Mesothelial cell of epicardium (in vitro differentiated cells): ENCODE measurements at regions not wholly inside any gene's neighbourhood (a gene's known extent, or its start where the extent isn't known, plus 50 kb on each side); places are given as distances from the start of the nearest gene placed in this dataset.

Experiments
- DNase-seq, 2 experiments: peaks; one replicate each; pipeline ENCODE4 v3.0.0; 2021; ENCODE audit warnings: low spot score in 2 of 2; ENCODE audit not compliant: unreplicated experiment in 2 of 2
- H3K27ac Mint-ChIP-seq: 2 replicates; pipeline ENCODE4 v1.8.0; 2021; ENCODE audit warnings: mixed read lengths
- H3K27me3 Mint-ChIP-seq: 2 replicates; pipeline ENCODE4 v1.8.0; 2021; ENCODE audit warnings: low read depth, mixed read lengths
- H3K36me3 Mint-ChIP-seq: 2 replicates; pipeline ENCODE4 v1.8.0; 2021; ENCODE audit warnings: mixed read lengths
- H3K4me1 Mint-ChIP-seq: 2 replicates; pipeline ENCODE4 v1.8.0; 2021; ENCODE audit warnings: mixed read lengths
- H3K4me3 Mint-ChIP-seq: 2 replicates; pipeline ENCODE4 v1.8.0; 2021; ENCODE audit warnings: mild to moderate bottlenecking, moderate library complexity, mixed read lengths
- H3K9me3 Mint-ChIP-seq: 2 replicates; pipeline ENCODE4 v1.8.0; 2021; ENCODE audit warnings: mixed read lengths
- TF ChIP-seq, protein P1 (sequence below): fragments of 200-600 bp; sonication (generic); IDR thresholded peaks from one replicate; pipeline ENCODE4 v1.5.0; 2021; ENCODE audit warnings: antibody characterized with exemption; ENCODE audit not compliant: unreplicated experiment

DNA sequence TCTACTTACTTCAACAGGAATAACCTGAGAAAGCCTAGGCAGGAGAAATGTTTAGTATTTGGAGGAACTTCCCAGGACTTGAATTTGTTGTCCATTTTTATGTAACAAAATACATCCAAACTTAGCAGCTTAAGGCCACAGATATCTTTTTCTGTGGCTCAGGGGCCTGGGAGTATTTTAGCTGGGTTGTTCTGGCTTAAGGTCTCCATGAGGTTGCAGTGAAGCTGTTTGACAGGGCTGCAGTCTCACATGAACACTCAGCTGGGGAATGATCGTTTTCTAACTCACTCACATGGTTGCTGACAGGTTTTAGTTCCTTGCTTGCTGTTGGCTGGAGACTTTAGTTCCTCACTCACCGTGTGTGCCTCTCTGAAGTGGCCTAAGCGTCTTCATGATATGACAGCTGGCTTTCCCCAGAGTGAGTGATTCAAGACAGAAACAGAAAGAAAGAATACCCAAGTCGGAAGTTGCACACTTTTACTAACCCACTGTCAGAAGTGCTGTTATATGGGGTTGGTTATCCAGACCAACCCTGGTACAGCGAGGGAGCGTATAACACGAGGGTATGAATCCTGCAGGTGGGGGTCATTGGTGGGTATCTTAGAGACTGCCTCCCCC, 229.7 kb upstream of the TBL1XR1 start:
- H3K9me3 Mint-ChIP-seq: no peaks in the 10 kb centered on the region
- H3K27me3 Mint-ChIP-seq: no peaks in the 10 kb centered on the region
- TF ChIP-seq, protein P1, sequence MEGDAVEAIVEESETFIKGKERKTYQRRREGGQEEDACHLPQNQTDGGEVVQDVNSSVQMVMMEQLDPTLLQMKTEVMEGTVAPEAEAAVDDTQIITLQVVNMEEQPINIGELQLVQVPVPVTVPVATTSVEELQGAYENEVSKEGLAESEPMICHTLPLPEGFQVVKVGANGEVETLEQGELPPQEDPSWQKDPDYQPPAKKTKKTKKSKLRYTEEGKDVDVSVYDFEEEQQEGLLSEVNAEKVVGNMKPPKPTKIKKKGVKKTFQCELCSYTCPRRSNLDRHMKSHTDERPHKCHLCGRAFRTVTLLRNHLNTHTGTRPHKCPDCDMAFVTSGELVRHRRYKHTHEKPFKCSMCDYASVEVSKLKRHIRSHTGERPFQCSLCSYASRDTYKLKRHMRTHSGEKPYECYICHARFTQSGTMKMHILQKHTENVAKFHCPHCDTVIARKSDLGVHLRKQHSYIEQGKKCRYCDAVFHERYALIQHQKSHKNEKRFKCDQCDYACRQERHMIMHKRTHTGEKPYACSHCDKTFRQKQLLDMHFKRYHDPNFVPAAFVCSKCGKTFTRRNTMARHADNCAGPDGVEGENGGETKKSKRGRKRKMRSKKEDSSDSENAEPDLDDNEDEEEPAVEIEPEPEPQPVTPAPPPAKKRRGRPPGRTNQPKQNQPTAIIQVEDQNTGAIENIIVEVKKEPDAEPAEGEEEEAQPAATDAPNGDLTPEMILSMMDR: no peak
- DNase-seq: no peak
- no peak overlapping the region for H3K27ac Mint-ChIP-seq
- no peaks in the 10 kb centered on the region for H3K36me3 Mint-ChIP-seq
- peaks cover 31% of the 10 kb centered on the region for H3K4me1 Mint-ChIP-seq
- H3K4me3 Mint-ChIP-seq: no peak overlapping the region

DNA sequence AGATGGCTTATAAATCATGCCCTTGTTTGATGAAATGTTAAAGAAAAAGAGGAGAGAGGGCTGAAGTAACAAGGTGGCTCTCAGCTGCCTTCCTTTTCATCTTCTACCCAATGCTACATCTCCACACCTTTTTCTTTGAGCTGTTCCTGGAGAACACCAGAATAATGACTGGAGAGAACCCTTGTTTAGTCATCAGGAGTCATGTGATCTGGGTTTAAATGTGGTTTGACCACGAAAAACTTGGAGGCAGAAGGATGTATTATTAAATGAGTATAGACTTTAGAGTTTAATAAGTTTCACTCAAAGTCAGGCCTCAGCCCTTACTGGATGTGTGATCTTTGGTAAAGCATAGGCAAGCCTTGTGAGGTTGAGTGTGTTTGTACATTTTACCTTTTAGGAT, 230.3 kb upstream of the TBL1XR1 start:
- Mint-ChIP-seq H3K4me1 (peaks cover 36% of the 10 kb centered on the region), H3K4me3 (no peak overlapping the region), H3K9me3 (no peaks in the 10 kb centered on the region), H3K27ac (no peak overlapping the region), H3K27me3 (no peaks in the 10 kb centered on the region), H3K36me3 (no peaks in the 10 kb centered on the region)
- TF ChIP-seq, protein P1: no peak
- no peak for DNase-seq

DNA sequence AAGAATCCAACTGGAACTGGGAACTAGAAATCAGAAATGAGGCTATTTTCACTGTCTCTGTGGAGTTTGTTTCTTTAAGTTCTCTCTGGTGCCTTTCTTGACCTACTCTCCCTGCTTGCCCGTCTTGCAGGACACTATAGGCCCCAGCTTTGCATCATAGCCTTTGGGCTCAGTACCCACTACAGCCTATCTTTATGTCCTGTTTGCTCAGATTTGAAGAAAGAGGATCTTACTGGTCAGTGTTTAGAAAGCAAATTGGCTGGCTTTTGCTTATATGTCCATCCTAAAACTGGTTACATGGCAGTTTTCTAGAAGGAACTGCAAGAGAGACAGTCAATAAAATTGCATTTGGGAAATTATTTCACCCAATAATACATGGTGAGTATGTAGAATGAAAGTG, 231.8 kb upstream of the TBL1XR1 start:
- TF ChIP-seq, protein P1: no peak
- H3K27ac Mint-ChIP-seq: no peak overlapping the region
- H3K36me3 Mint-ChIP-seq: no peaks in the 10 kb centered on the region
- H3K4me3 Mint-ChIP-seq: no peak overlapping the region
- H3K9me3 Mint-ChIP-seq: no peaks in the 10 kb centered on the region
- peaks cover 36% of the 10 kb centered on the region for H3K4me1 Mint-ChIP-seq
- no peak for DNase-seq
- no peaks in the 10 kb centered on the region for H3K27me3 Mint-ChIP-seq

DNA sequence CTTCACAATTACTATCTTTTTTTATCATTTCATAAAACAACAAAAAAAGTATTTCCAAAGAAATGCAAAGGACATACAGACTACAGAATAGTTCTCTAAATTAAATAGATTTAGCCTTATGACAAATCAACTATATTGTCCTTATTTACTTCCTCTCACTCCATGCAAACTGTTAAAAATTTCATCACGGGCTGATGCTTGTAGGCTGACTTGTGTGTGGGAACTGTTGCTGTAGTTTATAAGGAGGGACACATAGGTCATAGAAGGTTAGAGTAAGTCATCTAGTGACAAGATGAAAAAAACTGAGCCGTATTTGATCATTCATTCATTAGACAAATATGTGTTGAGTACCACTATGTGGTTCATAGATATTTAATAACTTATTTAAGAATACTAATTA, 232.5 kb upstream of the TBL1XR1 start:
- no peaks in the 10 kb centered on the region for H3K36me3 Mint-ChIP-seq
- no peaks in the 10 kb centered on the region for H3K9me3 Mint-ChIP-seq
- TF ChIP-seq, protein P1: no peak
- no peaks in the 10 kb centered on the region for H3K27me3 Mint-ChIP-seq
- H3K27ac Mint-ChIP-seq: no peak overlapping the region
- peaks cover 36% of the 10 kb centered on the region for H3K4me1 Mint-ChIP-seq
- no peak overlapping the region for H3K4me3 Mint-ChIP-seq
- no peak for DNase-seq

DNA sequence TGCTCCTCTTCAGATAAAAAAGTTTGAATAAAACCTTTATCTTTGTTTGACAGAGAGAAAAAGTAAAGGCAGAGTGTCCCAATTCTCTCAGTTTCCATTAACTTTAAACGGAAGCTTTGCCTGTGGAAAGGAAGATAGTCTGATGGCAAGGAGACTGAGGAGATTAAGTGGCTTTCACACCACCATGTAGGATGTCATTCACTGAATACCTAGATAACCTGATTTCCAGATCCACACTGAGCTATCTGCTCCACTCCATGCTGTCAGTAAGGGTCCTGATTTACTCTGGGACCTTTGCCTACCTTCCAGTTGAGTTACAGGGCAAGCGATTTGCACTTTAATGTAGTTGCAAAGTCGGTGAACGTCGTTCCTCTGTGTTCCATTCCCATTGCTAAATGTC, 233.4 kb upstream of the TBL1XR1 start:
- Mint-ChIP-seq H3K27ac (no peak overlapping the region), H3K4me1 (peaks cover 36% of the 10 kb centered on the region), H3K4me3 (no peak overlapping the region), H3K27me3 (no peaks in the 10 kb centered on the region), H3K36me3 (no peaks in the 10 kb centered on the region), H3K9me3 (no peaks in the 10 kb centered on the region)
- no peak for DNase-seq
- TF ChIP-seq, protein P1: no peak
